IMR-90 (cell line): ENCODE measurements at regions not wholly inside any gene's neighbourhood (a gene's known extent, or its start where the extent isn't known, plus 50 kb on each side); places are given as distances from the start of the nearest gene placed in this dataset.

Source experiments
- ATAC-seq: fragments of 200-7000 bp; cut with Tn5 transposase; 2 replicates; pipeline ENCODE4 v1.9.1; 2020; ENCODE audit warnings: low read depth, mild to moderate bottlenecking, moderate library complexity
- BruUV-seq: library from RNA; stranded (reverse); fragments of 400-500 nt; replicated peaks from 2 replicates; lab custom pipeline; 2021; lab: Mats Ljungman, UMichigan
- CTCF ChIA-PET: fragments of 300-600 bp; formaldehyde crosslinking; extraction: SDS; loops from one replicate; lab custom pipeline; 2021; ENCODE audit warnings: antibody characterized with exemption; lab: Yijun Ruan, JAX
- POLR2A ChIA-PET: fragments of 300-600 bp; sonication (Branson Sonifier 250); formaldehyde crosslinking; loops from one replicate; lab custom pipeline; 2022; ENCODE audit warnings: antibody characterized with exemption; ENCODE audit not compliant: unreplicated experiment; lab: Charles Lee
- DNase-seq: peaks from one replicate; pipeline ENCODE4 v3.0.0; 2013
- H2AFZ ChIP-seq: replicated peaks from 2 replicates; pipeline ENCODE3; 2013; ENCODE audit warnings: low read length, mild to moderate bottlenecking; ENCODE audit not compliant: poor library complexity
- H2AK5ac ChIP-seq: 2 replicates; pipeline ENCODE4 v1.6.1; 2013; ENCODE audit warnings: low read depth, low read length, inconsistent platforms
- H2AK9ac ChIP-seq: replicated peaks from 2 replicates; pipeline ENCODE3; 2013; ENCODE audit warnings: mild to moderate bottlenecking, low read depth, low read length, moderate library complexity; ENCODE audit not compliant: poor library complexity
- H2BK120ac ChIP-seq: 2 replicates; pipeline ENCODE4 v1.6.1; 2013; ENCODE audit warnings: low read depth, low read length, inconsistent platforms
- H2BK15ac ChIP-seq: 3 replicates; pipeline ENCODE4 v1.6.1; 2013; ENCODE audit warnings: low read depth, low read length, inconsistent platforms
- H2BK20ac ChIP-seq: 2 replicates; pipeline ENCODE4 v1.6.1; 2013; ENCODE audit warnings: low read depth, mild to moderate bottlenecking, inconsistent platforms, low read length, moderate library complexity
- H2BK5ac ChIP-seq: 2 replicates; pipeline ENCODE4 v1.6.1; 2013; ENCODE audit warnings: mild to moderate bottlenecking, low read depth, low read length, inconsistent platforms; ENCODE audit not compliant: poor library complexity, severe bottlenecking
- H3K14ac ChIP-seq: replicated peaks from 2 replicates; pipeline ENCODE4 v1.6.1; 2013; ENCODE audit warnings: low read depth, low read length, inconsistent platforms
- H3K18ac ChIP-seq: 2 replicates; pipeline ENCODE4 v1.6.1; 2013; ENCODE audit warnings: low read depth, low read length, control low read depth
- H3K23ac ChIP-seq: 2 replicates; pipeline ENCODE4 v1.6.1; 2013; ENCODE audit warnings: low read depth, low read length, inconsistent platforms
- H3K27ac ChIP-seq: 2 replicates; pipeline ENCODE4 v1.5.1; 2013; ENCODE audit warnings: mild to moderate bottlenecking, control low read depth, low read length; ENCODE audit not compliant: insufficient read depth
- H3K27me3 ChIP-seq: 2 replicates; pipeline ENCODE4 v1.6.1; 2013; ENCODE audit warnings: low read length; ENCODE audit not compliant: control insufficient read depth, insufficient read depth
- H3K36me3 ChIP-seq: 2 replicates; pipeline ENCODE4 v1.6.1; 2013; ENCODE audit warnings: low read length, mixed read lengths; ENCODE audit not compliant: control insufficient read depth, insufficient read depth
- H3K4ac ChIP-seq: 2 replicates; pipeline ENCODE4 v1.6.1; 2013; ENCODE audit warnings: low read depth, low read length, inconsistent platforms
- H3K4me1 ChIP-seq: 2 replicates; pipeline ENCODE4 v1.6.1; 2013; ENCODE audit warnings: low read length, mixed read lengths; ENCODE audit not compliant: control insufficient read depth, insufficient read depth
- H3K4me2 ChIP-seq: 2 replicates; pipeline ENCODE4 v1.6.1; 2013; ENCODE audit warnings: low read depth, mild to moderate bottlenecking, control low read depth, low read length, moderate library complexity
- H3K4me3 ChIP-seq: 2 replicates; pipeline ENCODE4 v1.5.1; 2013; ENCODE audit warnings: low read depth, mild to moderate bottlenecking, control low read depth, low read length, moderate library complexity; ENCODE audit not compliant: insufficient read depth
- H3K56ac ChIP-seq: 2 replicates; pipeline ENCODE4 v1.6.1; 2013; ENCODE audit warnings: low read length, inconsistent platforms; ENCODE audit not compliant: insufficient read depth; ENCODE audit errors: extremely low read depth
- H3K79me1 ChIP-seq, 2 experiments: 2 replicates each; pipeline ENCODE4 v1.6.1; 2013; ENCODE audit warnings: low read length in 2 of 2, inconsistent platforms in 1 of 2, low read depth in 1 of 2
- H3K9ac ChIP-seq: 2 replicates; pipeline ENCODE4 v1.6.1; 2013; ENCODE audit warnings: low read depth, low read length, control low read depth
- H3K9me1 ChIP-seq: 2 replicates; pipeline ENCODE4 v1.6.1; 2013; ENCODE audit warnings: low read length, inconsistent platforms; ENCODE audit not compliant: insufficient read depth
- H3K9me3 ChIP-seq: 2 replicates; pipeline ENCODE4 v1.6.1; 2013; ENCODE audit warnings: low read length; ENCODE audit not compliant: control insufficient read depth, insufficient read depth
- H4K20me1 ChIP-seq: 2 replicates; pipeline ENCODE4 v1.6.1; 2013; ENCODE audit warnings: low read length, inconsistent platforms; ENCODE audit not compliant: insufficient read depth
- H4K5ac ChIP-seq: 2 replicates; pipeline ENCODE4 v1.6.1; 2013; ENCODE audit warnings: mild to moderate bottlenecking, low read depth, low read length, control low read depth
- H4K8ac ChIP-seq, 2 experiments: 2 replicates each; pipeline ENCODE4 v1.6.1; 2013; ENCODE audit warnings: low read depth in 2 of 2, low read length in 2 of 2, control low read depth in 1 of 2, inconsistent platforms in 1 of 2
- H4K91ac ChIP-seq: 2 replicates; pipeline ENCODE4 v1.6.1; 2013; ENCODE audit warnings: low read depth, low read length, inconsistent platforms; ENCODE audit not compliant: insufficient read depth
- BHLHE40 ChIP-seq: fragments of 150-350 bp; IDR thresholded peaks from 2 replicates; pipeline ENCODE4 v1.6.1; 2016; ENCODE audit warnings: mild to moderate bottlenecking, low read depth, low read length
- CEBPB ChIP-seq: IDR thresholded peaks from 2 replicates; pipeline ENCODE4 v1.6.1; 2012; ENCODE audit warnings: low read depth, low read length, improper control_type of control experiment
- CHD1 ChIP-seq: IDR thresholded peaks from 2 replicates; pipeline ENCODE4 v1.6.1; 2012; ENCODE audit warnings: low read depth, low read length, improper control_type of control experiment
- CTCF ChIP-seq: conservative IDR thresholded peaks from 2 replicates; pipeline ENCODE4 v1.5.1; 2012; ENCODE audit warnings: mild to moderate bottlenecking, low read depth, low read length, improper control_type of control experiment
- ELK1 ChIP-seq: fragments of 150-350 bp; IDR thresholded peaks from 2 replicates; pipeline ENCODE4 v1.6.1; 2016; ENCODE audit warnings: low read depth, mild to moderate bottlenecking, low read length, moderate library complexity, borderline replicate concordance
- FOS ChIP-seq: fragments of 150-350 bp; IDR thresholded peaks from 2 replicates; pipeline ENCODE4 v1.6.1; 2016; ENCODE audit warnings: low read depth, low read length
- MAFK ChIP-seq: IDR thresholded peaks from 2 replicates; pipeline ENCODE4 v1.6.1; 2012; ENCODE audit warnings: low read depth, low read length, improper control_type of control experiment
- MAZ ChIP-seq: IDR thresholded peaks from 2 replicates; pipeline ENCODE4 v1.6.1; 2012; ENCODE audit warnings: low read depth, mild to moderate bottlenecking, low read length, improper control_type of control experiment, moderate library complexity, borderline replicate concordance
- MXI1 ChIP-seq: IDR thresholded peaks from 2 replicates; pipeline ENCODE4 v1.6.1; 2012; ENCODE audit warnings: low read depth, mild to moderate bottlenecking, low read length, moderate library complexity, borderline replicate concordance
- NFE2L2 ChIP-seq: fragments of 150-350 bp; IDR thresholded peaks from 2 replicates; pipeline ENCODE4 v1.6.1; 2016; ENCODE audit warnings: low read depth, mild to moderate bottlenecking, low read length
- POLR2A ChIP-seq: IDR thresholded peaks from 2 replicates; pipeline ENCODE4 v1.6.1; 2012; ENCODE audit warnings: mild to moderate bottlenecking, low read depth, low read length
- RAD21 ChIP-seq: IDR thresholded peaks from 2 replicates; pipeline ENCODE4 v1.6.1; 2012; ENCODE audit warnings: low read length, improper control_type of control experiment
- RCOR1 ChIP-seq: IDR thresholded peaks from 2 replicates; pipeline ENCODE4 v1.6.1; 2012; ENCODE audit warnings: mild to moderate bottlenecking, low read length, improper control_type of control experiment; ENCODE audit not compliant: insufficient replicate concordance
- RFX5 ChIP-seq: IDR thresholded peaks from 2 replicates; pipeline ENCODE4 v1.8.0; 2012; ENCODE audit warnings: low read depth, mild to moderate bottlenecking, low read length, moderate library complexity
- SMC3 ChIP-seq: fragments of 150-350 bp; IDR thresholded peaks from 2 replicates; pipeline ENCODE4 v1.6.1; 2016; ENCODE audit warnings: low read depth, mild to moderate bottlenecking, antibody characterized with exemption, low read length, moderate library complexity
- USF2 ChIP-seq: fragments of 150-350 bp; IDR thresholded peaks from 2 replicates; pipeline ENCODE4 v1.6.1; 2017; ENCODE audit warnings: mild to moderate bottlenecking, antibody characterized with exemption, low read length, low read depth
- WGBS, 2 experiments: methylation state at CpG; one replicate each; pipeline versions ENCODE4 v1.1.5 to v1.1.7; 2013; ENCODE audit warnings: missing lambda C conversion rate in 2 of 2; ENCODE audit not compliant: insufficient read length in 1 of 2; ENCODE audit errors: extremely low coverage in 2 of 2; 5-methylcytosine and 5-hydroxymethylcytosine counted together
- dilution Hi-C: fragments of 300-500 bp; cut with HindIII; formaldehyde crosslinking; loops from one replicate; pipeline ENCODE4 v1.14.3; 2018; ENCODE audit warnings: low sequenced_read_pairs; ENCODE audit not compliant: unreplicated experiment
- in situ Hi-C: fragments of 300-500 bp; cut with MboI; formaldehyde crosslinking; loops from 3 replicates; pipeline ENCODE4 v1.14.3; 2019; ENCODE audit warnings: low sequenced_read_pairs, inconsistent platforms, mixed read lengths
- intact Hi-C: fragments of 100-400 bp; cut with micrococcal nuclease; formaldehyde crosslinking; loops from 2 replicates; pipeline ENCODE4 v1.10.0; 2022

- no peaks in the 10 kb centered on the region for H3K9me3 ChIP-seq
- no peaks in the 10 kb centered on the region for H4K20me1 ChIP-seq
- H2BK20ac ChIP-seq: no peak overlapping the region
- intact Hi-C loops (loop anchor here (10.0 kb wide), 1 partner anchor 180 kb away; the partner anchor contains the start of gene GRPR), in situ Hi-C loops (no loop called here), dilution Hi-C loops (no loop called here)
- no peak overlapping the region for H2BK120ac ChIP-seq
- no peak overlapping the region for H3K4me3 ChIP-seq
- H2BK5ac ChIP-seq: no peak overlapping the region
- H3K27me3 ChIP-seq: 0 out of 2 replicates have a peak, but pooled peaks cover 1% of the 10 kb centered on the region
- H3K36me3 ChIP-seq: no peaks in the 10 kb centered on the region
- no peak overlapping the region for H3K18ac ChIP-seq
- H3K79me1 ChIP-seq: no peaks in the 10 kb centered on the region
- ATAC-seq: no peak
- H3K23ac ChIP-seq: no peak overlapping the region
- H3K4me2 ChIP-seq: no peak overlapping the region
- H3K14ac ChIP-seq: no peak overlapping the region
- H3K9me1 ChIP-seq: no peaks in the 10 kb centered on the region; the same call in 1 of the 2 replicates
- H3K4me1 ChIP-seq: no peaks in the 10 kb centered on the region
- no peak overlapping the region for H3K4ac ChIP-seq
- H3K27ac ChIP-seq: no peak overlapping the region
- H2AFZ ChIP-seq: no peak overlapping the region
- H3K9ac ChIP-seq: no peak overlapping the region
- CTCF ChIA-PET: no interaction called here
- no peak overlapping the region for H2BK15ac ChIP-seq
- 100% methylated on average over 1 of the region's 5 CpGs; no CpG with 5 or more reads in 1 of the 2 experiments for WGBS, 2 experiments
- H4K5ac ChIP-seq: no peak overlapping the region
- TF ChIP-seq ELK1 (no peak), POLR2A (no peak), MXI1 (no peak), CEBPB (no peak), RAD21 (no peak), MAFK (no peak), CHD1 (no peak), RCOR1 (no peak), RFX5 (no peak), FOS (no peak), SMC3 (no peak), USF2 (no peak), MAZ (no peak), NFE2L2 (no peak), BHLHE40 (no peak), CTCF (no peak)
- no TSS peak for BruUV-seq
- H4K91ac ChIP-seq: no peak overlapping the region
- no peak overlapping the region for H4K8ac ChIP-seq
- POLR2A ChIA-PET: no interaction called here
- H3K56ac ChIP-seq: no peak overlapping the region
- no peak overlapping the region for H2AK5ac ChIP-seq
- DNase-seq: no peak
- H2AK9ac ChIP-seq: no peak overlapping the region
These were observed 137.5 kb downstream of the MAGEB17 start for GRCh38 chrX:16304751-16305150.
